22Rv1 (cell line): ENCODE measurements at regions not wholly inside any gene's neighbourhood (a gene's known extent, or its start where the extent isn't known, plus 50 kb on each side); places are given as distances from the start of the nearest gene placed in this dataset.

Source experiments
- H3K27ac ChIP-seq: fragments of 450-650 bp; 2 replicates; pipeline ENCODE4 v1.5.1; 2017
- ZFX ChIP-seq: fragments of 450-650 bp; IDR thresholded peaks from 2 replicates; pipeline ENCODE4 v1.6.1; 2017; ENCODE audit warnings: antibody characterized with exemption, borderline replicate concordance
- TF ChIP-seq, protein P1 (sequence below): fragments of 450-650 bp; IDR thresholded peaks from 2 replicates; pipeline ENCODE4 v1.5.1; 2017; ENCODE audit warnings: mild to moderate bottlenecking

DNA sequence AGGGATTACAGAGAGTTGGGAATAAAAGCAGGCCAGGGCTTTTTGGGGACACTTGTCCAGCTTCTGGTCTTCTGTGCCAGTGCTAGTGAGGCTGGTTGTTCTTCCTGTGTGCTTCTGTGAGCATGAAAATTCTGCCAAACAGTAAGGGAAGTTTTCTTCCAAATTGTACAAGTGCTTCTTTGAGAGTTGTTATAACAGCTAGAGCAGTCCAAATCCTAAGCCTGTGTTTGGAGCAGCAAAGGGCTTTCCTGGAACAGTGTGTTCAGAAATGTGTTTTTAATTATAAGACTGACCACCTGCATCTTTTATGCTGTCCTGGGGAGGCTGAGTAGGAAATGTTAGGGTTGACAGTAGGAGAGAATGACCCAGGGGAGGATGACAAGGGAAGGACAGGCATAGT is 223.0 kb upstream of the P2RY1 start:
- H3K27ac ChIP-seq: no peak overlapping the region
- TF ChIP-seq, protein P1, sequence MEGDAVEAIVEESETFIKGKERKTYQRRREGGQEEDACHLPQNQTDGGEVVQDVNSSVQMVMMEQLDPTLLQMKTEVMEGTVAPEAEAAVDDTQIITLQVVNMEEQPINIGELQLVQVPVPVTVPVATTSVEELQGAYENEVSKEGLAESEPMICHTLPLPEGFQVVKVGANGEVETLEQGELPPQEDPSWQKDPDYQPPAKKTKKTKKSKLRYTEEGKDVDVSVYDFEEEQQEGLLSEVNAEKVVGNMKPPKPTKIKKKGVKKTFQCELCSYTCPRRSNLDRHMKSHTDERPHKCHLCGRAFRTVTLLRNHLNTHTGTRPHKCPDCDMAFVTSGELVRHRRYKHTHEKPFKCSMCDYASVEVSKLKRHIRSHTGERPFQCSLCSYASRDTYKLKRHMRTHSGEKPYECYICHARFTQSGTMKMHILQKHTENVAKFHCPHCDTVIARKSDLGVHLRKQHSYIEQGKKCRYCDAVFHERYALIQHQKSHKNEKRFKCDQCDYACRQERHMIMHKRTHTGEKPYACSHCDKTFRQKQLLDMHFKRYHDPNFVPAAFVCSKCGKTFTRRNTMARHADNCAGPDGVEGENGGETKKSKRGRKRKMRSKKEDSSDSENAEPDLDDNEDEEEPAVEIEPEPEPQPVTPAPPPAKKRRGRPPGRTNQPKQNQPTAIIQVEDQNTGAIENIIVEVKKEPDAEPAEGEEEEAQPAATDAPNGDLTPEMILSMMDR: no peak
- no peak for TF ChIP-seq ZFX

DNA sequence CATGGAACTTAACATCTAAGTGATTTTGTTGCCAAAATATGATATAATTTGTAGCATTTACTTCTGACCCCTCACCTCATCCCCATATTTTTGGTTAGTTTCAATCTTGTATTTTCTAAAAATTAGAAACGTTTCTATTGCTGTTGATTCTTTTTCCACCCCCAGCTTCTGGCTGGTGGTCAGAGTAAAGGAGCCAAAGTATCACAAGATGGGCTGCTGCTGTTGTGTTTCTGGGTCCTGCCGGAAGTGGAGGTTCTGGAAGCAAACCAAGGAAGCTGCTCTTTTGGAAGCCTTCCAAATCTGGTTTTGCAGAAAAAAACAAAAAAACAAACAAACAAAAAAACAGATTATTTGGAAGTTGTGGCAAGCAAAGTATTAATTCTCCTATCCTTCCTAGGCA is 221.1 kb upstream of the P2RY1 start:
- no peak overlapping the region for H3K27ac ChIP-seq
- TF ChIP-seq ZFX: no peak
- TF ChIP-seq, protein P1: no peak

DNA sequence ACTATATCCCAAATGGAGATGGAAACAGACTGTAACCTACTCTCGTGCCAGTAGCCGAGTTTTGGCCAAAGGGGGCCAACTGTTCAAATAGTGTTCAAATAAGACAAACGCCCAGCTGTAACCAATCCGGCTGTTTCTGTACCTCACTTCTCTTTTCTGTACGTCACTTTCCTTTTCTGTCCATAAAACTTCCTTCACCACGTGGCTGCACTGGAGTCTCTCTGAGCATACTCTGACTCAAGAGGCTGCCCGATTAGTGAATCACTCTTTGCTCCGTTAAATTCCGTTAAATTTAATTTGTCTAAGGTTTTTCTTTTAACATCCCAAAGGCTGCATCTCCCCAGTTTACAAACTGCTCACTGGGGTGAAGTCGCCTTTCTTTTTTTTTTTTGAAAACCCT is 219.2 kb upstream of the P2RY1 start:
- TF ChIP-seq ZFX: no peak

DNA sequence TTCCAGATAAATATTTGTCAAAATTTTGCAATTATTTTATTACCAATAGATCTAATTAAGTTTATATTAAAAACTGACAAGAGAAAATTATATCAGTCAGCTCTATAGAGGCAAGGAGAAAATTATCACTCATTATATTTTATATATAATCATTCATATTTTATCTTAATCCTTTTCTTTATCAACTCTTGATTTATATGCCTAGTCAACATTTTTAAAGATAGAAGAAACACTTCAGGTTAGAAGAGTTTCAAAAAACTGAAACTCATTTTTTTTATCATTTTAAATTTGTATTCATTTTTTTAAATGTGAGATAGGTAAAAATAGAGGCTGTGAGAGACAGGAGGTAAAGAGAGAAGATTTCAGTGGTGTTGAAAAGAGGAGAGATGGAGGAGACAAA is 217.3 kb upstream of the P2RY1 start:
- H3K27ac ChIP-seq: no peak overlapping the region
- TF ChIP-seq ZFX: no peak
- TF ChIP-seq, protein P1: no peak

More for the DNA sequence above, 219.2 kb upstream of the P2RY1 start:
- H3K27ac ChIP-seq: no peak overlapping the region

DNA sequence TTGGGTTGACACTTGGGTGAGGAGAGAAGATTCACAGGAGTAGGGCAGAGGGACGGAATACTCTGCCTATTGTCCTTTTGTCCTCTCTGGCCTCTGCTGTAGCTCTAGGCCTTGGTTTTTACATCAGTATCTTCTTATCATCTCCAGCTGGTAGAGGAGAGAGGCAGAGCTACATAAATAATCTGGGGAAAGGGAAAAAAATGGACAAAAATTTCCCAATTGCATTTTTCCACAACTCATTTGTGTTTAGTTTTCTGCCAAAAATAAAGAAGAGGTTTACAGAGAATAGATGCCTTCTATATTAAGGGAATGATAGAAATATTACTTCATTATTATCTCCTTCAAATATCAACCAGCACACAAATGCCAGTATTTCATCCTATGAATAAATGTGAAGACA is 216.4 kb upstream of the P2RY1 start:
- H3K27ac ChIP-seq: no peak overlapping the region
- TF ChIP-seq, protein P1: no peak
- TF ChIP-seq ZFX: no peak

DNA sequence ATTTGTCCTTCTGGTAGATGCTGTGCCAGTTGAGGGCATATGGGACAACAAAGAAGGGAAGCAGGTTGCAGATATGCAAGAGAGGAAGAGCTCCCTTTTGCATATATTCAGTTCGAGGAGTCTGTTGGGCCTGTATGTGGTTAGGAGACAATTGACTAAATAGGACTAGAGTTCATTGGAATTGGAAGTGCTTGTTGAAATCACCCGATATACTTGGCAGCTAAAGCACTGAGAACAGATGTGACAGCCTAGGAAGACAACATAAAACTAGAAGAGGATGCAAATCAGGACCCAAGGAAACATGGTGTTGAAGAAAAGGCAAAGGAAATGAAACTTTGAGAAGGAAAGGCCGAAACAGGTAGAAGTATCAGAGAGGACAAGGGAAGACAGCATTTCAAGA is 215.2 kb upstream of the P2RY1 start:
- H3K27ac ChIP-seq: no peak overlapping the region
- TF ChIP-seq, protein P1: no peak
- no peak for TF ChIP-seq ZFX

DNA sequence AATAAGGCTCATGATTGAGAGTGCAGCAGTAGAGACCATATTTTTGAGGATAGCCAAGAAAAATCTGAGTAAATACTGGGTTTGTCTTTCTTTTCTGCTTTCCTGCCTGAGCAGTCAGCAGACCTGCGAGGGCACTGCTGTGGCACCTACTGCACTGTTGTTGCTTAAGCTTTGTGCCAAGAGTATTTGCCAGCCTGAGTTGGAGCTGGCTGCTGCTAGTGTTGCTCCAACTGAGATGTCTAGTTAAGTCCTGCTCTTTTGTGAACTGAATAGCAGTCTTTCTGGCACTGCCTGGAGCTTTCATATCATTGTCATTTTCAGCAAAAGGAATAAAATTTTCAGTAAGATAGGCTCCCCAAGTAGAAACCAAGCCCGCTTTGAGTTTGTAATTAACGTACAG is 214.5 kb upstream of the P2RY1 start:
- no peak overlapping the region for H3K27ac ChIP-seq
- TF ChIP-seq ZFX: no peak
- TF ChIP-seq, protein P1: no peak
